ENCODE measurements at regions not wholly inside any gene's neighbourhood (a gene's known extent, or its start where the extent isn't known, plus 50 kb on each side); places are given as distances from the start of the nearest gene placed in this dataset.

DNA sequence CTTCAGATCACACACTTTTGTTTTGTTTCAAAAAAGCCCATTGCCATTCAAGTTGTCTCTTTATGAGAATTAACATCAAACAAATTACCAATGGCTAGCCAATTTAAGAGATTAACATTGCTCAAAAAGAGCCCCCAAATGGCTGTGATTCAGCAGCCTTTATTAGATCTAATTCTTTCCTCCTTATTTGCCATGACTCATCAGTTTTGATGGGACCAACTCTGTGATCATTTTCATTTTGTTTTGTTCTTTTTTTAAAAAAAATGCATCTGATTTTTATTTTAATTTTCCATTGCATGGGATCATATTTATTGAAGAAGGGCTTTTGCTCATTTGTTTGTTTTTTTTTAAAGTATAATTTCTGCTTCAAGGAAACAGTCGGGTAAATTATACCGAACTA lies 161.6 kb upstream of the FRMPD4 start:
- H3K4me1 Mint-ChIP-seq (ENCODE audit: low read depth), result no peaks in the 10 kb centered on the region
- H3K27ac Mint-ChIP-seq, result no peak overlapping the region
- H3K27me3 Mint-ChIP-seq, result no peaks in the 10 kb centered on the region
- no peaks in the 10 kb centered on the region for H3K9me3 Mint-ChIP-seq (ENCODE audit: low read depth)
- no peak overlapping the region for H3K4me3 Mint-ChIP-seq
- H3K36me3 Mint-ChIP-seq, result no peaks in the 10 kb centered on the region

DNA sequence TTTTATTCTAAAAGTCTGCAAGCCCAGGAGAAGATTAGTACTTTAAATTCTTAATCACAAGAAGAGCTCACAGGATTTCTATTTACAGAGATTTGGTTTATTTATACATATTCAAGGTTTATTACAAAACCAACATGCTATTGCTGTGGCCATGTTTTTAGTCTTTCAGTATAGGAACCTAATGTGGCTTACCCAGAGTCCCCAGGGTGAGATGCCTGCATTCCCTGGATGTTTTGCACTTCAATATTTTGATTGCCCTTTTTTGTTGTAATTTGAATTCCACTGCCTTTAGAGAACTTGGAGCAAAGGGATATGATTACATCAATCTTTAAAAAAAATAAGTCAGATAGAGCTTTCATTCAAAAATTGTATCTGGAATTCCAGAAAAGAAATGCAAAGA lies 146.0 kb upstream of the FRMPD4 start:
- Mint-ChIP-seq H3K27me3 (no peaks in the 10 kb centered on the region), H3K36me3 (no peaks in the 10 kb centered on the region), H3K27ac (no peak overlapping the region), H3K4me3 (no peak overlapping the region), H3K4me1 (ENCODE audit: low read depth) (no peaks in the 10 kb centered on the region), H3K9me3 (ENCODE audit: low read depth) (no peaks in the 10 kb centered on the region)

DNA sequence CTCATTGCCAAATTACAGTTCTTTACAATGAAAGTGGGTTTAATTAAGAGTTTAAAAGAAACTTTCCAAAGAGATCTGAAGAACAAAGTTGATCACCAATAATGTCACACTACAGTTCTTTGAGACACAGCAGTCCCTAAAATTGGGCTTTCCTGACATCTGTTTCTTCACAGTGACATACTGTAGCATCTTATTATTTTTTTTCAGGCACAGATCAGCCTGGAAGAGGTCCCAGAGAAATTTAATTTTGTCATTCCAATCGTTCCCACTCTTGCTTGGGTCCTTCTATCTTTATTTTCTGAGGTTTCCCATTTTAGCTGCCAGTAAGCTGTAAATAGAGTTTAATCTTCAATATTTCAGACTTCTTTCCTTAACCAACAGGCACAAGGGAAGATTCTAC lies 143.1 kb upstream of the FRMPD4 start:
- H3K4me3 Mint-ChIP-seq, result no peak overlapping the region
- H3K9me3 Mint-ChIP-seq (ENCODE audit: low read depth), result no peaks in the 10 kb centered on the region
- H3K27me3 Mint-ChIP-seq, result peaks cover 8% of the 10 kb centered on the region
- no peaks in the 10 kb centered on the region for H3K4me1 Mint-ChIP-seq (ENCODE audit: low read depth)
- no peaks in the 10 kb centered on the region for H3K36me3 Mint-ChIP-seq
- no peak overlapping the region for H3K27ac Mint-ChIP-seq

DNA sequence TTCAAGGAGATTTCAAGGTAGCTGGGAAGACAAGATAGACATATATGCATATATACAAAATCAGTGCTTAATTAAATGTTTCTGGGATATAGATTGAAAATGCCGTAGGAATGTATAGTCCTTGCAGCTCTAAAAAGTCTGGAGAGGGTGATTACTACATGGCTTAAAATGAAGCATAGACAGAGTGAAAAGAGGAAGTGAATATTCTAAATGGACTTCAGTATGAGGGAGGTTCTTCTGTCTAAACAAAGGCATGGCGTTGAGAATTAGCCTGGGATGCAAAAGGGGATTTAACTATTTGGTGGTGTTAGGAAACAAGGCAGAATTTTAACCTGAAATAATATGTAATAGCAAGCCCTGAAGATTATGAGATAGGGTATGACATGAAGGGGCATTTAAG lies 141.5 kb upstream of the FRMPD4 start:
- H3K9me3 Mint-ChIP-seq (ENCODE audit: low read depth), result no peaks in the 10 kb centered on the region
- no peaks in the 10 kb centered on the region for H3K36me3 Mint-ChIP-seq
- H3K4me3 Mint-ChIP-seq, result no peak overlapping the region
- peaks cover 8% of the 10 kb centered on the region for H3K27me3 Mint-ChIP-seq
- H3K27ac Mint-ChIP-seq, result no peak overlapping the region
- H3K4me1 Mint-ChIP-seq (ENCODE audit: low read depth), result no peaks in the 10 kb centered on the region

DNA sequence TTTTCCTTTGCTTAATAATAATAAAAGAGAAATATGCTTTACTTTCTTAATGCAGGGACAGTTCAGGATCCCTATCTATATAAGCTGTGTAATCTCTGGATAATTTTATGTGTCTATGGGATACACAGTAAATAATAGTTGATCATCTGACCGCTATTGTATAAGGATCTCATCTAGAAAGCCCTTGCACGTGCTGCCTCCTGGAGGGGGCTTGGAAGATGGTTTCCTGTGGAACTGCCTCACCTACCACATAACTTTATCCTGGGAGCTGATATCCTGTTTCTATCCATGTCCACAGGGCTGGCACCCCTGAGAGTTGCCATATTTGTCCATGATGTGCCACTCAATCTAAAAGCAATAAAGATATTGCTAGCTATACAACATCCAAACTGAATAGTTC lies 139.3 kb upstream of the FRMPD4 start:
- H3K9me3 Mint-ChIP-seq (ENCODE audit: low read depth), result no peaks in the 10 kb centered on the region
- H3K27me3 Mint-ChIP-seq, result peaks cover 8% of the 10 kb centered on the region
- no peak overlapping the region for H3K27ac Mint-ChIP-seq
- no peaks in the 10 kb centered on the region for H3K4me1 Mint-ChIP-seq (ENCODE audit: low read depth)
- H3K36me3 Mint-ChIP-seq, result no peaks in the 10 kb centered on the region
- H3K4me3 Mint-ChIP-seq, result no peak overlapping the region

DNA sequence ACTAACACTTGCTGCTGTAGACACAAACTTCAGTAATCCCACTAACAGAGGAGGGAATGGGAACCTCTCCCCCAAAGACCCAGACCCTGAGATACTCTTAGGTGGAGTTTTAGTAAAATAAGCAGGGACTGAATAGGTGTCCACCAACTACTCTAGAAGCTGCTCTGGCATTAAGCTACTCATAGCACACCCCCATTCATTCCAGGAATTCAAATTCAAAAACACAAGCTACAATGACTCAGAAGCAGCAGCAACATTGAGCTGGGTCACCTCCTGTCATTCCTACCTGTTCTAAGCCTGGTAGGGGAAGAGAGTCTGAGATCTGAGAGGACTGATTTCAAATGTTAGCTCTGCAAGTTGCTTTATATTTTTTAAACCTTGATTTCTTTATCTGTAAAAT lies 135.4 kb upstream of the FRMPD4 start:
- H3K27ac Mint-ChIP-seq, result no peak overlapping the region
- H3K4me1 Mint-ChIP-seq (ENCODE audit: low read depth), result no peaks in the 10 kb centered on the region
- H3K27me3 Mint-ChIP-seq, result peaks cover 6% of the 10 kb centered on the region
- H3K4me3 Mint-ChIP-seq, result no peak overlapping the region
- no peaks in the 10 kb centered on the region for H3K36me3 Mint-ChIP-seq
- no peaks in the 10 kb centered on the region for H3K9me3 Mint-ChIP-seq (ENCODE audit: low read depth)

DNA sequence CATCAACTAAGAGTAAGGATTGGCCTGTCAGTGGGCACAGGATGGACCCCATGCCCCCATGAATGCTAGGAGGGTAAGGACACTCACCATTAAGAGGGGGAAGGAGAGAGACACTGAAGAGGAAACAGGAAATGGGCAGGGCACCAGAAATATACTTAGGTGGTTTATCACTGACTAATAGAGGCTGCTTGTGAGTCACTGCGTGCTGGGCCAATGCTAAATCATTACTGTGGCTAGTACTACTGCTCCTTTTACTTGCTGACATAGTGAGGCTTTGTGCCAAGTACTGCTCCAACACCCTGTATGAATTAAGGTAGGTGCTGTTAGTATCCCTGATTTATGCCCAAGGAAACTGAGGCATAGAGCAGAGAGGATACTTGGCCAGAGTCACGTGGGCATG lies 130.4 kb upstream of the FRMPD4 start:
- Mint-ChIP-seq H3K9me3 (ENCODE audit: low read depth) (no peaks in the 10 kb centered on the region), H3K27ac (no peak overlapping the region), H3K27me3 (no peaks in the 10 kb centered on the region), H3K36me3 (no peaks in the 10 kb centered on the region), H3K4me3 (no peak overlapping the region), H3K4me1 (ENCODE audit: low read depth) (no peaks in the 10 kb centered on the region)

DNA sequence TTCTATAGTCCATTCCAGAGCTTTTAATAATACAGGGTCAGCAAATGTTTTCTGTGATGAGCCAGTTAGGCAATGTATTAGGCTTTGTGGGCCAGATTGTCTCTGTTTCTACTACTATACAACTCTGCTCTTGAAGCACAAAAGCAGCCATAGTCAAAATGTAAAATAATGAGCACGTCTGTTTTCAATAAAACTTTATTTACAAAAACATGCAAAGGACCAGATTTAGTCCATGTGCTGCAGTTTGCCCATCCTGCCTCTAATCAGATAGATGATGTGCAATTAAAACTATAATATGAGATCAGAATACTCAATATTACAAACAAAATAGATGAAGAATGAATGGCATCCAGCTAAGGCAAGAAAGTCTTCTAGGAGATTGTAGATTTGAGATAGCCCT lies 127.8 kb upstream of the FRMPD4 start:
- Mint-ChIP-seq H3K27me3 (no peaks in the 10 kb centered on the region), H3K36me3 (no peaks in the 10 kb centered on the region), H3K4me3 (no peak overlapping the region), H3K4me1 (ENCODE audit: low read depth) (no peaks in the 10 kb centered on the region), H3K9me3 (ENCODE audit: low read depth) (no peaks in the 10 kb centered on the region), H3K27ac (no peak overlapping the region)

DNA sequence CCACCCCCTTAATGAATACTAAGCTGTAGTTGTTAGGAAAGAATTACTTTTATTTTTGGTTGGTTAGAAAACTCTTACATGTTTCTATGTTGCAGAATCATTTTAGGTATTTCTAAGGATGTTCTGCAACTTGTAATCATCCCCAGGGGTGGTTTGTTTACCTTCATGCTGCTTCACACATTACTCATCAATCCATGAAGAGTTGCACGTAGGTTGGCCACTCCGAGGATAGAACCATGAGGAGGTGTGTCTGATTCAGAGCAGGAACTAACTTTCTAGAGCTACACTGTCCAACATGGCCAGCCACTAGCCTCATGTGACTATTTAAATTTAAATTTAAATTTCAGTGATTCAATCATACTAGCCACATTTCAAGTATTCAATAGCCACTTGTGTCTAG lies 127.2 kb upstream of the FRMPD4 start:
- Mint-ChIP-seq H3K9me3 (ENCODE audit: low read depth) (no peaks in the 10 kb centered on the region), H3K4me3 (no peak overlapping the region), H3K4me1 (ENCODE audit: low read depth) (no peaks in the 10 kb centered on the region), H3K27ac (no peak overlapping the region), H3K36me3 (no peaks in the 10 kb centered on the region), H3K27me3 (no peaks in the 10 kb centered on the region)

DNA sequence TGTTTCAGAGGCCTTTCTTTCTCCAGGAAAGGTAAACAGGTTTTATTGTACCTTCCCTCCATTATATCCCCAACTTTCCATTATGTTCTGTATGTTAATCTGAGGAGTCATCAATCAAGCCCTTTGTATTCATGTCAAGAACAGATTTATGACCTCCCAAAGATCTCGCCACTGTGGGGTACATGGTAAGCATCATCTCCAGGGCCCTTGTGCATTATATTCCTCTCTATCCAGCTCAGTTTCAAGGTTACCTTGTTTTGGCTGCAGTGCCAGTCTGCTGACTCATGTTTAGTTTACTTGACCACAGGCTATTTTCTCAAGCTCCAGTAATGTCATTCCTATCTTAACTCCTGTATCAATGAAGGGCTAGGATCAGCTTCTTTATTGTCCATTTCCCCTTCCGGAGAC lies 125.1 kb upstream of the FRMPD4 start:
- no peak overlapping the region for H3K27ac Mint-ChIP-seq
- no peaks in the 10 kb centered on the region for H3K27me3 Mint-ChIP-seq
- no peaks in the 10 kb centered on the region for H3K4me1 Mint-ChIP-seq (ENCODE audit: low read depth)
- no peaks in the 10 kb centered on the region for H3K36me3 Mint-ChIP-seq
- no peaks in the 10 kb centered on the region for H3K9me3 Mint-ChIP-seq (ENCODE audit: low read depth)
- H3K4me3 Mint-ChIP-seq, result no peak overlapping the region

DNA sequence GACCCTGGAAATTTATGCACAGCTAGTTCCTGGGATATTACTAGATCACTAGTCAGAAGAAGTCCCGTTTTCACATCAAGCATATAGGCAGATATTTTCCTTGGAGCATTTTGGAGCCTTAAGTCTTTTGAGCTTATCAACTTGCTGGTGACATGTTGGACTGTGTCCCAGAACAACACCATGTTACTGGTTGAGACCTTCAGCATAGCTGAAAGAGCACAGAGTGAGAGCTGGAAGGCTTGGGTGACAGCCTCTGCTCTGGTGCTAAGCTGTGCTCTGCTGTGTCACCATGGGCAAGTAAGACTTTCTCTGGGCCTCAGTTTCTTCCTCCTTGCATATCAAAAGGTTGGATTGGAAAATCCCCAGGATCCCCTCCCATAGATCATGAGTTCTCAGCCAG lies 116.6 kb upstream of the FRMPD4 start:
- H3K4me3 Mint-ChIP-seq, result no peak overlapping the region
- H3K27me3 Mint-ChIP-seq, result no peaks in the 10 kb centered on the region
- H3K27ac Mint-ChIP-seq, result no peak overlapping the region
- no peaks in the 10 kb centered on the region for H3K4me1 Mint-ChIP-seq (ENCODE audit: low read depth)
- H3K9me3 Mint-ChIP-seq (ENCODE audit: low read depth), result no peaks in the 10 kb centered on the region
- no peaks in the 10 kb centered on the region for H3K36me3 Mint-ChIP-seq

DNA sequence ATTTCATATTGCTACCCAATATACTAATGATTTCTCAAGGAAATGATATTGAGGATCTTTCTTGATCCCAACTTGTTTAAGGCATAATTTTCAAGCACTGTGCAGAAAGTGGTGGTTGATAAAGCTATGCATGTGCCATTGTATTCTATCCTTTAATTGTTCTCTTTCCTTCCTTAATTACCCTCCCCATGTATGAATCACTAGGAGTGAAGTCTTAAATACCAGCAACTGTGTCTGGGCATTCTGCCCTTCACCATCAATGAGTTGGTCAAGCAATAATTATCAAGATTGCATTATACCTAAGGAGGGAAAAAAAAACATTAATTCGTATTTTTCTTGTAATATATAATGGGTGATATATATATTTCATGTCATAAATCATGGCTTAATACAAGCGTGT lies 111.8 kb upstream of the FRMPD4 start:
- no peaks in the 10 kb centered on the region for H3K27me3 Mint-ChIP-seq
- H3K36me3 Mint-ChIP-seq, result no peaks in the 10 kb centered on the region
- H3K27ac Mint-ChIP-seq, result no peak overlapping the region
- H3K4me1 Mint-ChIP-seq (ENCODE audit: low read depth), result no peaks in the 10 kb centered on the region
- H3K9me3 Mint-ChIP-seq (ENCODE audit: low read depth), result no peaks in the 10 kb centered on the region
- no peak overlapping the region for H3K4me3 Mint-ChIP-seq

DNA sequence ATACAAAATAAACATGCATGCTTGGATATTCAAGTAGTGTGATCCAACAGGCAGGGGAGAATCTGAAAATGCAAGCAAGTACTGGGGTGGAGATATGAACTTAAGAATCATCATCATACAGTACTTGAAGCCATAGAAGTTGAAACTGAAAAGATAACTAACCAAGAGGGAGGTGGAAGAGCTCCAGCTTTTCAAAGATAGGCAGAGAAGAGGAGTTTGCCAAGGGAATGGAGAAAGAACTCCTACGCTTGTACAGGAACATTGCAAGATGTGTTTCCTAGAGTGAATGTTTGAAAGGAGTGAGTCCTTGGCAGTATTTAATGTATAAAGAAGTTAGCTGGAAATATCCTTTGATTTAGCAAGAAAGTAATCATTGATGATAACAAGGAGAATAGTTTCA lies 106.2 kb upstream of the FRMPD4 start:
- H3K9me3 Mint-ChIP-seq (ENCODE audit: low read depth), result no peaks in the 10 kb centered on the region
- H3K27ac Mint-ChIP-seq, result no peak overlapping the region
- H3K27me3 Mint-ChIP-seq, result no peaks in the 10 kb centered on the region
- no peaks in the 10 kb centered on the region for H3K36me3 Mint-ChIP-seq
- no peaks in the 10 kb centered on the region for H3K4me1 Mint-ChIP-seq (ENCODE audit: low read depth)
- H3K4me3 Mint-ChIP-seq, result no peak overlapping the region

DNA sequence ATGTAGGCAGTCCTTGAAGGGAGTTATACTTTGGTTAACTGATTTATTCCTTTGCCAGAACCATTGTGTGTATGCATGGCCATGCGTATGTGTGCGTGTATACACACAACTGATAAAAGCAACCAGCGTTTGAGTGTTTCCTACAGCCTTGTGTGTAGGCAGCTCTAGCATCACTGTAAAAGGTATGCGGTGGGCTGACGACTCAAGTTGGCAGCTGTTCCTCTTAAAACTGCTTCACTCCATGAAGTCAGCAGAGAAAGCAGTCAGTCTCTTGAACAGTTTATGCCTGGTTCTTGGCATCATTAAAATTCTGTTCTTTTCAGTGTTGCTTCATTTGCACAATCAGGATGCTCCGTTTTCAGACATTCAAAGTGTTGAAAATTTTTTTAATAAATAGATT lies 103.5 kb upstream of the FRMPD4 start:
- Mint-ChIP-seq H3K9me3 (ENCODE audit: low read depth) (no peaks in the 10 kb centered on the region), H3K27me3 (no peaks in the 10 kb centered on the region), H3K36me3 (no peaks in the 10 kb centered on the region), H3K27ac (no peak overlapping the region), H3K4me3 (no peak overlapping the region), H3K4me1 (ENCODE audit: low read depth) (no peaks in the 10 kb centered on the region)

DNA sequence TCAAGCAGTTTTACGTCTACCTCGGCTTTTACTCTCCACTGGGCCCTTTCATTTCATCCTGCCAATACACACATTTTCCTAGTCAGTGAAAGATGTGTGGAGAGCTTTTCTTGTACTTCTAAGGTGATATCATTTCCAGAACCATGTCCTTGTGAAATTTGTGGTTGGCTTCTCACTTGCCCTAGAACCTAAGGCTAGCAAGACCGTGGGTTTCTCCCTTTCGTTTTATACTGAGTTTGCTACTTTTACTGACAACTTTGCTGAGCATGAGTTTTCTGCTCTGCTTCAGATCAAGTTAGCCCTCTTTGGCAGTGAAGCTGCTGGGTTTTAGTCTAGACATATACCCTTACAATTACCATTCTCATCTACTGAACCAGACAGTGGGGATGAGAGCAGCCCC lies 95.7 kb upstream of the FRMPD4 start:
- Mint-ChIP-seq H3K4me1 (ENCODE audit: low read depth) (no peaks in the 10 kb centered on the region), H3K36me3 (no peaks in the 10 kb centered on the region), H3K9me3 (ENCODE audit: low read depth) (no peaks in the 10 kb centered on the region), H3K4me3 (no peak overlapping the region), H3K27ac (no peak overlapping the region), H3K27me3 (no peaks in the 10 kb centered on the region)

DNA sequence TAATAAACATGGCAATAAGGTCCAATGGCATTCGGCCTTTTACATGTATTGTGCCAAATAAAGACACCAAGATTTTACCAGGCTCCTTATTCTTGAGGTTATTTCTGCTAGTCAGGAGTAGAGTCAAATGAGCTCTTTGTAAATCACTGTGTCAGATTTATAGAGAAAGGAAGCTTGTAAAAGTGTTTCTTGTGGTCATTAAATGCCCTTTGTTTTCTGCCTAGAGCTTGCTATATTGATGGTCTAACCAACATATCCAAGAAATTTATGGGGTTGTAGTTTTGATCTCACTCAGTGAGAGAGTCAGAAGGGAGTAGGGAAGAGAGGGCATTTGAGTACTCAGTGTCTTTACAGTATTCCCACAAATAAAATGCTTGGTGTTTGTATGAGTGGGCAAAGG lies 86.2 kb upstream of the FRMPD4 start:
- Mint-ChIP-seq H3K4me3 (no peak overlapping the region), H3K36me3 (no peaks in the 10 kb centered on the region), H3K9me3 (ENCODE audit: low read depth) (no peaks in the 10 kb centered on the region), H3K4me1 (ENCODE audit: low read depth) (no peaks in the 10 kb centered on the region), H3K27me3 (peaks cover 3% of the 10 kb centered on the region), H3K27ac (no peak overlapping the region)

DNA sequence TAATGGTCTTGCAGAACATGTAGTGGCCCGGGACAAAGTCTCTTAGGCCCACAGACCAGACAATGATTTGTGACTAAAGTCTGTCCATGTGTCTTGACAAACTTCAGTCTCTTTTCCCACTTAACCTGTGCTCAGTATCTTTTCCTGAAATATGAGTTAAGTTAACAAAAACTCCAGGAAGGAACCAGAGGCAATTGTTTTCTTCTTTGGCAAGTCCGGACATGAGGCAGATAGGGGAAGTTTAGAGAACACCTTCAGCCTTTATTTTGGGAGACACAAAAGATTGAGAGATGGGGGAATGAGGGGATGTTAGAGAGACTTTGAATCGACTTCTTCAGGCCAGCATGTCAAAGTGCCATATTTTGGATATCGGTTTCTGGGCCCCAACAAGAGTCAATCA lies 80.2 kb upstream of the FRMPD4 start:
- Mint-ChIP-seq H3K36me3 (no peaks in the 10 kb centered on the region), H3K9me3 (ENCODE audit: low read depth) (no peaks in the 10 kb centered on the region), H3K4me3 (no peak overlapping the region), H3K27me3 (no peaks in the 10 kb centered on the region), H3K4me1 (ENCODE audit: low read depth) (no peaks in the 10 kb centered on the region), H3K27ac (no peak overlapping the region)
